ENCODE measurements at regions not wholly inside any gene's neighbourhood (a gene's known extent, or its start where the extent isn't known, plus 50 kb on each side); places are given as distances from the start of the nearest gene placed in this dataset.

- TF ChIP-seq ZNF318 (CRISPR knock-in tag; IDR thresholded peaks at IDR 0.05) = no peak
These were observed 85.5 kb upstream of the PRKG1 start (continued) for GRCh38 chr10:50988792-50989191.

GRCh38 chr10:50990568-50991455 is 83.5 kb upstream of the PRKG1 start:
- 0 out of 2 replicates have a peak, but pooled peaks cover 8% of the 10 kb centered on the region for H3K4me1 ChIP-seq (ENCODE audit: insufficient read depth, low read length)
- no peak overlapping the region for H2AFZ ChIP-seq (ENCODE audit: low read length)
- H3K4me3 ChIP-seq (replicated peaks in 1 of 3; ENCODE audit: insufficient read depth in 1 of 3, low read depth in 2 of 3, low read length in 3 of 3) = peak overlapping the region; percentile 47 to 70 (median 49); a peak in 5 of 6 replicates
- no peaks in the 10 kb centered on the region for H4K20me1 ChIP-seq (ENCODE audit: insufficient read depth, low read length)
- DNase-seq (ENCODE audit: low spot score) (no peak), FAIRE-seq (no peak), ATAC-seq (peak; percentile 62; the same call in 2 of the 3 replicates)
- peak; percentile 53 for TF ChIP-seq HNRNPLL (IDR thresholded peaks at IDR 0.05; ENCODE audit: low read depth, low read length, poor library complexity, severe bottlenecking)
- no peak for TF ChIP-seq RARA (CRISPR knock-in tag; IDR thresholded peaks at IDR 0.05)
- POLR2A ChIA-PET = no interaction called here
- H3K9ac ChIP-seq (ENCODE audit: insufficient read depth, low read depth, low read length) = no peak overlapping the region
- in situ Hi-C loops (cut with HindIII; ENCODE audit: extremely low pct_ligation_motif_present, low pct_unique_long_range_greater_than_20kb) (loop anchor here (10.0 kb wide), 1 partner anchor 206 kb away; no protein-coding TSS in a partner anchor), intact Hi-C loops (cut with micrococcal nuclease; ENCODE audit: unreplicated experiment) (loop anchor here (10.0 kb wide), 1 partner anchor 196 kb away; no protein-coding TSS in a partner anchor)
- H3K4me2 ChIP-seq (ENCODE audit: low read depth, low read length) = peak overlapping the region; percentile 87
- H3K9me3 ChIP-seq (ENCODE audit: low read length) = no peaks in the 10 kb centered on the region
- H3K27ac ChIP-seq (ENCODE audit: extremely low read length, insufficient read depth, low read length) = no peak overlapping the region
- H3K79me2 ChIP-seq (ENCODE audit: insufficient read depth, low read length) = no peaks in the 10 kb centered on the region
- no peaks in the 10 kb centered on the region for H3K36me3 ChIP-seq (replicated peaks in 1 of 2; ENCODE audit: control insufficient read depth in 1 of 2, insufficient read depth in 2 of 2, low read length in 2 of 2)
- no TSS peak for BruUV-seq (replicated peaks)
- CTCF ChIA-PET (ENCODE audit: low intra/inter-chr PET ratio, low total read pairs) = no interaction called here
- peaks cover 6 to 43% of the 10 kb centered on the region in 2 experiments for H3K27me3 ChIP-seq (ENCODE audit: control insufficient read depth in 1 of 2, insufficient read depth in 2 of 2, low read length in 2 of 2)
- 16% methylated on average over 43 of the region's 49 CpGs for WGBS (ENCODE audit: low lambda C conversion rate)
